Glomerular endothelial cell (primary cell): ENCODE measurements at regions not wholly inside any gene's neighbourhood (a gene's known extent, or its start where the extent isn't known, plus 50 kb on each side); places are given as distances from the start of the nearest gene placed in this dataset.
"Not testable (repeated sequence)": the region's sequence is repeated elsewhere in the genome, so short reads cannot be mapped to it uniquely, and the experiment has no call there.

ENCODE experiments used
- DNase-seq: peaks from one replicate; pipeline ENCODE4 v3.0.0-alpha.2; 2011; ENCODE audit warnings: low read depth, low spot score; ENCODE audit errors: extremely low read depth

DNA sequence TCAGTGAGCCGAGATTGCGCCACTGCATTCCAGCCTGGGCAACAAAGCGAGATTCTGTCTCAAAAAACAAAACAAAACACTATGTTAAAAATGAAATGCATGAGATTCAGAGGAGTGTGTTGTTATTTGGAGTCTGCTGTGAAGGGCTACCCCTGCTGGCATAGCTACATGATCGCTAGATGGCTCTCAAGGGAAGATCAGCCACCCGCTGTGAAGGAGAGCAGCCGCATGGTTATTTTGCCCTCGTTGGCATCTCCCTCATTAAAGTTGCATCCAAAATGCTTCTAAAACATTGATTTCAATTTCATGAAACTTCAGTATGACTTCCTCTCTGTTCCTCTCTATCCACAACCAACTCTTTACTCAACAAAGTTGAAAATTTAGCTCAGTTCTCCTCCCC lies 54.8 kb upstream of the NDUFV2 start:
- DNase-seq = no peak

DNA sequence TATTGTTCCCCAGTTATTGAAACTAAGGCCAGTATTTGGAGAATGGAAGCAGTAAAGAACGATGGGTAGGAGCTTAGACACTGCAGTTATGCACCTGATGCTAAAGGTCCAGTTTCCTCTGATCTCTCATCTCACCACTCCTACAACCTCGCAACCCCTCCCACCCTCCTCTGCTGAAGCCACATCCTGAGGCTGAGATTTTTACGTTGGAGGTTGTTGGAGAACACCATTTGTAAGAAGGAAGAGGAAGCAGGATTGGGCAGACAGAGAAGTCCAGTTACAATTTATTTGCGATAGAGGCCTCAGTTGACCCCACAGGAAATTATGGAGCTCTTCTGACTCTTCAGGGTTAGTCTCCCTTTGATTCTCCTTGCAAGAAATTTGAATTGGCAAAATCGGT lies 54.3 kb upstream of the NDUFV2 start:
- DNase-seq = no peak

GRCh38 chr18:9048808-9049494 lies 53.5 kb upstream of the NDUFV2 start:
- DNase-seq = no peak

DNA sequence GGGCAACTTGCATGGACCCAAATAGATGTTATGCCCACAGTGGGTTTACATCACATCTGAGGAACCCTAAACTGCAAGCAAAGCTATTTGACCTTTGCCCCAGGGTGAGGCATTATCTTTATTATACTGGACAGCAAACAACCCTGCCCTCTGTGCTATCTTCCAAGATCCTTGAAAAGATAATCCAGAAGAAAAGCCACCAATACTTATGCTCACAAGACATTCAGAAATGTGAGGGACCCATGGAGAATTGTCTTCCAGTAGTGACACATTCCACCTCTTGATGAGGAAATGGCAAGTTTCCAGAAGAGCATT lies 53.0 kb upstream of the NDUFV2 start:
- DNase-seq = no peak

- not testable (repeated sequence) for DNase-seq
Observed at GRCh38 chr18:9050628-9051284, 51.7 kb upstream of the NDUFV2 start.
